Renal pelvis (tissue), 1 donor: ENCODE measurements at regions not wholly inside any gene's neighbourhood (a gene's known extent, or its start where the extent isn't known, plus 50 kb on each side); places are given as distances from the start of the nearest gene placed in this dataset.

Experiments
- DNase-seq: peaks from one replicate; pipeline ENCODE4 v3.0.0-alpha.2; 2013

GRCh38 chr17:10968007-10968406 is 130.1 kb upstream of the PIRT start:
- DNase-seq, result no peak

GRCh38 chr17:10956821-10957220 is 118.9 kb upstream of the PIRT start:
- no peak for DNase-seq

- no peak for DNase-seq
These were observed 106.9 kb upstream of the PIRT start for GRCh38 chr17:10944819-10945218.

GRCh38 chr17:10936931-10937330 is 99.0 kb upstream of the PIRT start:
- no peak for DNase-seq

GRCh38 chr17:10932938-10933337 is 95.1 kb upstream of the PIRT start:
- no peak for DNase-seq

- DNase-seq, result no peak
These were observed 93.2 kb upstream of the PIRT start for GRCh38 chr17:10931133-10931532.

GRCh38 chr17:10927712-10928111 is 89.8 kb upstream of the PIRT start:
- no peak for DNase-seq

- DNase-seq, result no peak
These were observed 82.7 kb upstream of the PIRT start for GRCh38 chr17:10920558-10921108.

- DNase-seq, result no peak
These were observed 69.5 kb upstream of the PIRT start for GRCh38 chr17:10907370-10907769.

GRCh38 chr17:10899281-10899680 is 61.4 kb upstream of the PIRT start:
- no peak for DNase-seq

- no peak for DNase-seq
These were observed 56.3 kb upstream of the PIRT start for GRCh38 chr17:10894220-10894619.

GRCh38 chr17:10888858-10889257 is 51.0 kb upstream of the PIRT start:
- no peak for DNase-seq
